GM23338 (cell line): ENCODE measurements at regions not wholly inside any gene's neighbourhood (a gene's known extent, or its start where the extent isn't known, plus 50 kb on each side); places are given as distances from the start of the nearest gene placed in this dataset.

Experiments
- CREB1 ChIP-seq: fragments of 250-450 bp; sonication (Bioruptor Pico); IDR thresholded peaks from 2 replicates; pipeline ENCODE4 v1.5.0; 2020; ENCODE audit warnings: low read depth, mild to moderate bottlenecking, moderate library complexity
- EZH2phosphoT487 ChIP-seq: fragments of 200-600 bp; sonication (generic); IDR thresholded peaks from one replicate; pipeline ENCODE4 v1.8.1; 2018; ENCODE audit warnings: antibody characterized with exemption; ENCODE audit not compliant: unreplicated experiment
- JUNB ChIP-seq: IDR thresholded peaks from one replicate; pipeline ENCODE4 v1.6.1; 2016; ENCODE audit warnings: antibody characterized with exemption; ENCODE audit not compliant: unreplicated experiment
- NANOG ChIP-seq: IDR thresholded peaks from 2 replicates; pipeline ENCODE4 v1.6.1; 2016; ENCODE audit warnings: antibody characterized with exemption, borderline replicate concordance
- TF ChIP-seq, protein P1 (sequence below): fragments of 250-450 bp; sonication (Bioruptor Pico); IDR thresholded peaks from 2 replicates; pipeline ENCODE4 v1.5.0; 2020; ENCODE audit warnings: mild to moderate bottlenecking, moderate library complexity
- TF ChIP-seq, protein P2 (sequence below): IDR thresholded peaks from one replicate; pipeline ENCODE4 v1.6.1; 2018; ENCODE audit warnings: antibody characterized with exemption; ENCODE audit not compliant: unreplicated experiment
- TF ChIP-seq, protein P3 (sequence below), 2 experiments: fragments of 200-600 bp in 1 of 2; sonication (generic) in 1 of 2; conservative IDR thresholded peaks; 2 replicates each; pipeline versions ENCODE4 v1.5.1 to v1.6.1; 2016 to 2017; ENCODE audit warnings: antibody characterized with exemption in 2 of 2, low read depth in 2 of 2, mild to moderate bottlenecking in 2 of 2, moderate library complexity in 1 of 2

DNA sequence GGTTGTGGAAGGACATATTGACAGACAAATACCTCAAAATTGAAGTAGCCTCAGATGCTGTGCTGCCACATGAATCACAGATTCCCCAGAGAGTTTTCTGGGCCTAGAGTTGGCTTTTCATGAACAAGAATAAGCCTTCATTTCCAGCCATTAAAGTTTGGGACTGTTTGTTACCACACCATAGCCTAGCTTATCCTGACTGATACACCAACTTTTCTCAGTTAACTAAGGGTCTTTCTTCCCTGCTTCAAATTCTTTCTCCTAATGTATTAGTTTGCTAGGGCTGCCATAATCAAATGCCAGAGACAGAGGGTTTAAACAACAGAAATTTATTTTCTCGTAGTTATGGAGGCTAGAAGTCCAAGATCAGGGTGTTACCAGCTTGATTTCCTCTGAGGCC, 237.4 kb upstream of the ZFP64 start (continued):
- TF ChIP-seq, protein P1, sequence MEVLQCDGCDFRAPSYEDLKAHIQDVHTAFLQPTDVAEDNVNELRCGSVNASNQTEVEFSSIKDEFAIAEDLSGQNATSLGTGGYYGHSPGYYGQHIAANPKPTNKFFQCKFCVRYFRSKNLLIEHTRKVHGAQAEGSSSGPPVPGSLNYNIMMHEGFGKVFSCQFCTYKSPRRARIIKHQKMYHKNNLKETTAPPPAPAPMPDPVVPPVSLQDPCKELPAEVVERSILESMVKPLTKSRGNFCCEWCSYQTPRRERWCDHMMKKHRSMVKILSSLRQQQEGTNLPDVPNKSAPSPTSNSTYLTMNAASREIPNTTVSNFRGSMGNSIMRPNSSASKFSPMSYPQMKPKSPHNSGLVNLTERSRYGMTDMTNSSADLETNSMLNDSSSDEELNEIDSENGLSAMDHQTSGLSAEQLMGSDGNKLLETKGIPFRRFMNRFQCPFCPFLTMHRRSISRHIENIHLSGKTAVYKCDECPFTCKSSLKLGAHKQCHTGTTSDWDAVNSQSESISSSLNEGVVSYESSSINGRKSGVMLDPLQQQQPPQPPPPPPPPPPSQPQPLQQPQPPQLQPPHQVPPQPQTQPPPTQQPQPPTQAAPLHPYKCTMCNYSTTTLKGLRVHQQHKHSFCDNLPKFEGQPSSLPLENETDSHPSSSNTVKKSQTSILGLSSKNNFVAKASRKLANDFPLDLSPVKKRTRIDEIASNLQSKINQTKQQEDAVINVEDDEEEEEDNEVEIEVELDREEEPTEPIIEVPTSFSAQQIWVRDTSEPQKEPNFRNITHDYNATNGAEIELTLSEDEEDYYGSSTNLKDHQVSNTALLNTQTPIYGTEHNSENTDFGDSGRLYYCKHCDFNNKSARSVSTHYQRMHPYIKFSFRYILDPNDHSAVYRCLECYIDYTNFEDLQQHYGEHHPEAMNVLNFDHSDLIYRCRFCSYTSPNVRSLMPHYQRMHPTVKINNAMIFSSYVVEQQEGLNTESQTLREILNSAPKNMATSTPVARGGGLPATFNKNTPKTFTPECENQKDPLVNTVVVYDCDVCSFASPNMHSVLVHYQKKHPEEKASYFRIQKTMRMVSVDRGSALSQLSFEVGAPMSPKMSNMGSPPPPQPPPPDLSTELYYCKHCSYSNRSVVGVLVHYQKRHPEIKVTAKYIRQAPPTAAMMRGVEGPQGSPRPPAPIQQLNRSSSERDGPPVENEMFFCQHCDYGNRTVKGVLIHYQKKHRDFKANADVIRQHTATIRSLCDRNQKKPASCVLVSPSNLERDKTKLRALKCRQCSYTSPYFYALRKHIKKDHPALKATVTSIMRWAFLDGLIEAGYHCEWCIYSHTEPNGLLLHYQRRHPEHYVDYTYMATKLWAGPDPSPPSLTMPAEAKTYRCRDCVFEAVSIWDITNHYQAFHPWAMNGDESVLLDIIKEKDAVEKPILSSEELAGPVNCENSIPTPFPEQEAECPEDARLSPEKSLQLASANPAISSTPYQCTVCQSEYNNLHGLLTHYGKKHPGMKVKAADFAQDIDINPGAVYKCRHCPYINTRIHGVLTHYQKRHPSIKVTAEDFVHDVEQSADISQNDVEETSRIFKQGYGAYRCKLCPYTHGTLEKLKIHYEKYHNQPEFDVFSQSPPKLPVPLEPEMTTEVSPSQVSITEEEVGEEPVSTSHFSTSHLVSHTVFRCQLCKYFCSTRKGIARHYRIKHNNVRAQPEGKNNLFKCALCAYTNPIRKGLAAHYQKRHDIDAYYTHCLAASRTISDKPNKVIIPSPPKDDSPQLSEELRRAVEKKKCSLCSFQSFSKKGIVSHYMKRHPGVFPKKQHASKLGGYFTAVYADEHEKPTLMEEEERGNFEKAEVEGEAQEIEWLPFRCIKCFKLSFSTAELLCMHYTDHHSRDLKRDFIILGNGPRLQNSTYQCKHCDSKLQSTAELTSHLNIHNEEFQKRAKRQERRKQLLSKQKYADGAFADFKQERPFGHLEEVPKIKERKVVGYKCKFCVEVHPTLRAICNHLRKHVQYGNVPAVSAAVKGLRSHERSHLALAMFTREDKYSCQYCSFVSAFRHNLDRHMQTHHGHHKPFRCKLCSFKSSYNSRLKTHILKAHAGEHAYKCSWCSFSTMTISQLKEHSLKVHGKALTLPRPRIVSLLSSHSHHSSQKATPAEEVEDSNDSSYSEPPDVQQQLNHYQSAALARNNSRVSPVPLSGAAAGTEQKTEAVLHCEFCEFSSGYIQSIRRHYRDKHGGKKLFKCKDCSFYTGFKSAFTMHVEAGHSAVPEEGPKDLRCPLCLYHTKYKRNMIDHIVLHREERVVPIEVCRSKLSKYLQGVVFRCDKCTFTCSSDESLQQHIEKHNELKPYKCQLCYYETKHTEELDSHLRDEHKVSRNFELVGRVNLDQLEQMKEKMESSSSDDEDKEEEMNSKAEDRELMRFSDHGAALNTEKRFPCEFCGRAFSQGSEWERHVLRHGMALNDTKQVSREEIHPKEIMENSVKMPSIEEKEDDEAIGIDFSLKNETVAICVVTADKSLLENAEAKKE = no peak
- TF ChIP-seq, protein P2, sequence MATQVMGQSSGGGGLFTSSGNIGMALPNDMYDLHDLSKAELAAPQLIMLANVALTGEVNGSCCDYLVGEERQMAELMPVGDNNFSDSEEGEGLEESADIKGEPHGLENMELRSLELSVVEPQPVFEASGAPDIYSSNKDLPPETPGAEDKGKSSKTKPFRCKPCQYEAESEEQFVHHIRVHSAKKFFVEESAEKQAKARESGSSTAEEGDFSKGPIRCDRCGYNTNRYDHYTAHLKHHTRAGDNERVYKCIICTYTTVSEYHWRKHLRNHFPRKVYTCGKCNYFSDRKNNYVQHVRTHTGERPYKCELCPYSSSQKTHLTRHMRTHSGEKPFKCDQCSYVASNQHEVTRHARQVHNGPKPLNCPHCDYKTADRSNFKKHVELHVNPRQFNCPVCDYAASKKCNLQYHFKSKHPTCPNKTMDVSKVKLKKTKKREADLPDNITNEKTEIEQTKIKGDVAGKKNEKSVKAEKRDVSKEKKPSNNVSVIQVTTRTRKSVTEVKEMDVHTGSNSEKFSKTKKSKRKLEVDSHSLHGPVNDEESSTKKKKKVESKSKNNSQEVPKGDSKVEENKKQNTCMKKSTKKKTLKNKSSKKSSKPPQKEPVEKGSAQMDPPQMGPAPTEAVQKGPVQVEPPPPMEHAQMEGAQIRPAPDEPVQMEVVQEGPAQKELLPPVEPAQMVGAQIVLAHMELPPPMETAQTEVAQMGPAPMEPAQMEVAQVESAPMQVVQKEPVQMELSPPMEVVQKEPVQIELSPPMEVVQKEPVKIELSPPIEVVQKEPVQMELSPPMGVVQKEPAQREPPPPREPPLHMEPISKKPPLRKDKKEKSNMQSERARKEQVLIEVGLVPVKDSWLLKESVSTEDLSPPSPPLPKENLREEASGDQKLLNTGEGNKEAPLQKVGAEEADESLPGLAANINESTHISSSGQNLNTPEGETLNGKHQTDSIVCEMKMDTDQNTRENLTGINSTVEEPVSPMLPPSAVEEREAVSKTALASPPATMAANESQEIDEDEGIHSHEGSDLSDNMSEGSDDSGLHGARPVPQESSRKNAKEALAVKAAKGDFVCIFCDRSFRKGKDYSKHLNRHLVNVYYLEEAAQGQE = no peak
- TF ChIP-seq, protein P3, sequence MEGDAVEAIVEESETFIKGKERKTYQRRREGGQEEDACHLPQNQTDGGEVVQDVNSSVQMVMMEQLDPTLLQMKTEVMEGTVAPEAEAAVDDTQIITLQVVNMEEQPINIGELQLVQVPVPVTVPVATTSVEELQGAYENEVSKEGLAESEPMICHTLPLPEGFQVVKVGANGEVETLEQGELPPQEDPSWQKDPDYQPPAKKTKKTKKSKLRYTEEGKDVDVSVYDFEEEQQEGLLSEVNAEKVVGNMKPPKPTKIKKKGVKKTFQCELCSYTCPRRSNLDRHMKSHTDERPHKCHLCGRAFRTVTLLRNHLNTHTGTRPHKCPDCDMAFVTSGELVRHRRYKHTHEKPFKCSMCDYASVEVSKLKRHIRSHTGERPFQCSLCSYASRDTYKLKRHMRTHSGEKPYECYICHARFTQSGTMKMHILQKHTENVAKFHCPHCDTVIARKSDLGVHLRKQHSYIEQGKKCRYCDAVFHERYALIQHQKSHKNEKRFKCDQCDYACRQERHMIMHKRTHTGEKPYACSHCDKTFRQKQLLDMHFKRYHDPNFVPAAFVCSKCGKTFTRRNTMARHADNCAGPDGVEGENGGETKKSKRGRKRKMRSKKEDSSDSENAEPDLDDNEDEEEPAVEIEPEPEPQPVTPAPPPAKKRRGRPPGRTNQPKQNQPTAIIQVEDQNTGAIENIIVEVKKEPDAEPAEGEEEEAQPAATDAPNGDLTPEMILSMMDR (conservative IDR thresholded peaks at IDR 0.05; ENCODE audit: low read depth in 2 of 2) = no peak
- no peak for TF ChIP-seq EZH2phosphoT487
- TF ChIP-seq NANOG = no peak
- no peak for TF ChIP-seq JUNB
- no peak for TF ChIP-seq CREB1 (CRISPR knock-in tag)
